Right atrium auricular region (tissue), 2 donors: ENCODE measurements at regions not wholly inside any gene's neighbourhood (a gene's known extent, or its start where the extent isn't known, plus 50 kb on each side); places are given as distances from the start of the nearest gene placed in this dataset.

ENCODE experiments used
- DNase-seq: peaks from one replicate; pipeline ENCODE4 v3.0.0-alpha.2; 2019; ENCODE audit warnings: low spot score
- H3K27ac ChIP-seq, 2 donors: fragments of 200-600 bp; sonication (generic); 1 replicate in 1 of 2; 2 replicates in 1 of 2; pipeline ENCODE4 v1.5.1; 2016 to 2019
- H3K27me3 ChIP-seq, 2 donors: fragments of 200-600 bp; sonication (generic); one replicate each; pipeline versions ENCODE4 v1.5.1 to v1.6.0; 2017 to 2019
- H3K36me3 ChIP-seq: fragments of 200-600 bp; sonication (generic); one replicate; pipeline ENCODE4 v1.5.1; 2016
- H3K4me1 ChIP-seq, 2 donors: fragments of 200-600 bp; sonication (generic); one replicate each; pipeline versions ENCODE4 v1.5.1 to v1.6.0; 2017 to 2019
- H3K4me3 ChIP-seq, 2 donors: fragments of 200-600 bp; sonication (generic); 1 replicate in 1 of 2; 2 replicates in 1 of 2; pipeline ENCODE4 v1.5.1; 2017 to 2019; ENCODE audit warnings: mild to moderate bottlenecking in 1 of 2, moderate library complexity in 1 of 2
- H3K9me3 ChIP-seq, 2 donors: fragments of 200-600 bp; sonication (generic); one replicate each; pipeline ENCODE4 v1.5.1; 2019
- TF ChIP-seq, protein P1 (sequence below), 2 donors: fragments of 200-600 bp; sonication (generic); IDR thresholded peaks; one replicate each; pipeline ENCODE4 v1.5.1; 2019; ENCODE audit warnings: antibody characterized with exemption in 2 of 2

DNA sequence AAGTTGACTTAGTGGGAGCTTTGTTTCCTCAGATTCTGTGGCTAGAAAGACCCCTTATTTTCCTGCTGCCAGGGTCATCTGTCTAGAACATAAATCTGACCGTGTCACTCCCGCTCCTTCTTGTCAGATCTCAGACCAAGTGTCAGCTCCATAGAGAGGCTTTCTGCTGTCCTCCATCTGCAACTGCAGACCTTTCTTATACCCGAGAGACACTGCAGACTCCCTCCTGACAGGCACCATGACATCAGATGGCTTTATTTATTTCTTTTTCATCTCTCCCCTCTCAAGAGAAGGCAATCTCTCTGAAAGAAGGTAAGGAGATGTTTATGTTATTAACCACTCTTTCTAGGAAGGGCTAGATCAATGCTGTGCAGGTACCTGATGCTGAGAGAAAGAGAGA is 726.5 kb downstream of the UQCRFS1 start:
- H3K36me3 ChIP-seq = no peaks in the 10 kb centered on the region
- peaks cover 0 to 3% of the 10 kb centered on the region in 2 donors for H3K4me1 ChIP-seq
- no peak overlapping the region for H3K27ac ChIP-seq
- DNase-seq = no peak
- no peaks in the 10 kb centered on the region for H3K9me3 ChIP-seq
- TF ChIP-seq, protein P1, sequence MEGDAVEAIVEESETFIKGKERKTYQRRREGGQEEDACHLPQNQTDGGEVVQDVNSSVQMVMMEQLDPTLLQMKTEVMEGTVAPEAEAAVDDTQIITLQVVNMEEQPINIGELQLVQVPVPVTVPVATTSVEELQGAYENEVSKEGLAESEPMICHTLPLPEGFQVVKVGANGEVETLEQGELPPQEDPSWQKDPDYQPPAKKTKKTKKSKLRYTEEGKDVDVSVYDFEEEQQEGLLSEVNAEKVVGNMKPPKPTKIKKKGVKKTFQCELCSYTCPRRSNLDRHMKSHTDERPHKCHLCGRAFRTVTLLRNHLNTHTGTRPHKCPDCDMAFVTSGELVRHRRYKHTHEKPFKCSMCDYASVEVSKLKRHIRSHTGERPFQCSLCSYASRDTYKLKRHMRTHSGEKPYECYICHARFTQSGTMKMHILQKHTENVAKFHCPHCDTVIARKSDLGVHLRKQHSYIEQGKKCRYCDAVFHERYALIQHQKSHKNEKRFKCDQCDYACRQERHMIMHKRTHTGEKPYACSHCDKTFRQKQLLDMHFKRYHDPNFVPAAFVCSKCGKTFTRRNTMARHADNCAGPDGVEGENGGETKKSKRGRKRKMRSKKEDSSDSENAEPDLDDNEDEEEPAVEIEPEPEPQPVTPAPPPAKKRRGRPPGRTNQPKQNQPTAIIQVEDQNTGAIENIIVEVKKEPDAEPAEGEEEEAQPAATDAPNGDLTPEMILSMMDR (IDR thresholded peaks at IDR 0.05) = no peak
- no peak overlapping the region for H3K4me3 ChIP-seq
- no peaks in the 10 kb centered on the region for H3K27me3 ChIP-seq

DNA sequence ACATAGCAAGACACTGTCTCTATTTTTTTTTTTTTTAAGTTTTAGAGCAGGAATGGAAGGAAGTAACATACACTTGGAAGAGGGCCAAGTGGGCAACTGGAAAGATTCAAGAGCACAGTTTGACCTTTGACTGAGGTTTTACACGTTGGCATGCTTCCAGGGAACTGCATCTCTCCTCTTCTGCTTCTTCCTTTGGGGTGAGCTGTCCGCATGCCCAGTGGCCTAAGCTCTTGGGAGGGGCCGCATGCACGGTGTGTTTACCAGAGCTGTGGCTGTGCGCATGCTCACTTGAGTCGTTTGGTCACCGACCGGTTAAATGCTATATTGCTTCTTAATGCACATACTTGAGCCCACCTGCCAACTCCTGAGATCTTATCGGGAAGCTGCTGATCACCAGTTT is 727.7 kb downstream of the UQCRFS1 start:
- TF ChIP-seq, protein P1 (IDR thresholded peaks at IDR 0.05) = no peak
- DNase-seq = no peak

DNA sequence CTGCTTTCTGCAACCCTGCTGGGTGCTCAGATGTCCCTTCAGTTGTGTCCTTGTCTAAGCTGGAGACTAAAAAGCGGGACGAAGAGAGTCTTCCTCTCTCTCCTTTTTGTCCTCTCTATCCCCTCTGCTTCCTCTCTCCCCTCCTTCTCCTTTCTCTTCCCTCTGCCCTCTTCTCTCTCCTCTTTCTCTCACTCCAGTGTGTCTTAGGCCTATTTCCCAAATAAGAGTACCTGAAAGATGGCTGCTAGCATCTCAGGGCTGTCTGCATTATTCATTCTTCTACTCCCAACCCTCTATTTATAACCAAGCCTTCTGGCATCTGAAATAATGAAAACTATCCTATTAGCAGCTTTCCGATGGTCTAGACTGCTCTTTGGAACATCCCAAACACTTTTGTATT is 729.8 kb downstream of the UQCRFS1 start:
- Histone ChIP-seq H3K27ac (no peak overlapping the region), H3K27me3 (no peaks in the 10 kb centered on the region), H3K36me3 (no peaks in the 10 kb centered on the region), H3K4me3 (no peak overlapping the region), H3K4me1 (peaks cover 0 to 7% of the 10 kb centered on the region in 2 donors), H3K9me3 (no peaks in the 10 kb centered on the region)
- no peak for DNase-seq
- TF ChIP-seq, protein P1 (IDR thresholded peaks at IDR 0.05) = no peak

More for the DNA sequence above, 727.7 kb downstream of the UQCRFS1 start:
- no peaks in the 10 kb centered on the region for H3K36me3 ChIP-seq
- no peaks in the 10 kb centered on the region for H3K27me3 ChIP-seq
- H3K27ac ChIP-seq = no peak overlapping the region
- peaks cover 0 to 7% of the 10 kb centered on the region in 2 donors for H3K4me1 ChIP-seq
- no peak overlapping the region for H3K4me3 ChIP-seq
- H3K9me3 ChIP-seq = no peaks in the 10 kb centered on the region

DNA sequence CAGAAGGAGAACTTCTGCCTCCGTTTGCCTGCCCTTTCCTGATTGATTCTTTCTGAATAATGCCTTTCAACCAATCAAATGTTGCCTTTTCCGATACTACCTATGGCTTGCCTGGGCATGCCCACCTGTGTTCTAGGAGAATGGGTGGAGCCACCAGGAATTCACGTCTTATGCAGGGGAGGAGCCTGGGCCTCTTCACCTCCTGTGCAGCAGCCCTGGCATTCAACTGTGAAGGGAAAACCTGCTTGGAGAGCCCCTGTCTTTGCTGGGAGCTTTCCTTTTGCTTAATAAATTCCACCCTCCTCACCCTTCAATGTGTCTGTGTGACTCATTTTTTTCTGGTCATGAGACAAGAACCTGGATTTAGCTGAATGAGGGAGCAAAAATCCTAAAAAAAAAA is 730.7 kb downstream of the UQCRFS1 start:
- TF ChIP-seq, protein P1 (IDR thresholded peaks at IDR 0.05) = no peak
- DNase-seq = no peak
- H3K4me3 ChIP-seq = no peak overlapping the region
- no peaks in the 10 kb centered on the region for H3K36me3 ChIP-seq
- no peaks in the 10 kb centered on the region for H3K27me3 ChIP-seq
- no peak overlapping the region for H3K27ac ChIP-seq
- peaks cover 0 to 7% of the 10 kb centered on the region in 2 donors for H3K4me1 ChIP-seq
- no peaks in the 10 kb centered on the region for H3K9me3 ChIP-seq

DNA sequence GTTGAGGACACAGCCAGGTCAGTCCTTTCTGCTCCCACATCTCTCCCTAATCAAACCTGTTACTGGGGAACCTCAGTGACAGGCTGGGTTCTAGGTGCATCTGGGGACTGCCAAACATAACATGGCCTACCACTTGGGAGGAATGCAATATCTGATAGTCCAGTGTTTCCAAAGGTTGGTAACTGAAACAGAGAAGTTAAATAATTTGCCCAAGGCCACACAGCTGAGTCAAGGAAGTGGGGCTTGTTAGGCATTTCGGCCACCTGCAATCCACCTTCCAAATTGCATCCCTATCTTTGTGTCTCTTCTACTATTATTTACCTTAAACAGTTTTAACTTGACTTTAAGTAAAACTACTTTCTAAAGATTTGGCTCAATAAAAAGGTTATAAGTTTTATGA is 731.3 kb downstream of the UQCRFS1 start:
- H3K27ac ChIP-seq = no peak overlapping the region
- H3K4me1 ChIP-seq = peaks cover 0 to 7% of the 10 kb centered on the region in 2 donors
- H3K9me3 ChIP-seq = no peaks in the 10 kb centered on the region
- no peaks in the 10 kb centered on the region for H3K27me3 ChIP-seq
- H3K36me3 ChIP-seq = no peaks in the 10 kb centered on the region
- H3K4me3 ChIP-seq = no peak overlapping the region
- TF ChIP-seq, protein P1 (IDR thresholded peaks at IDR 0.05) = no peak
- DNase-seq = no peak

DNA sequence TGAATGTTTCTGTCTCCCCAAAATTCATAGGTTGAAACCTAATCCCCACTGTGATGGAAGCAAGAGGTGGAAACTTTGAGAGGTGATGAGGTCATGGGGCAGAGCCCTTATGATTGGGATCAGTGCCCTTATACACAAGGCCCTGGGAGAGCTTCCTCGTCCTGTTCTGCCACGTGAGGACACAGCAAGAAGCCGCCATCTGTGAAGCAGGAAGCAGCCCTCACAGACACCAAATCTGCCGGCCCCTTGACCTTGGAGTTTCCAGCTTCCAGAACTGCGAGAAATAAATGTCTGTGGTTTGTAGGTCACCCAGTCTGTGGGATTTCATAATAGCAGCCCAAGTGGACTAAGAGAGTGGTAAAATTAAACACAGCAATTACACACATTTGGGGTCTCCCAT is 737.4 kb downstream of the UQCRFS1 start:
- H3K27me3 ChIP-seq = no peaks in the 10 kb centered on the region
- no peak overlapping the region for H3K27ac ChIP-seq
- no peaks in the 10 kb centered on the region for H3K9me3 ChIP-seq
- no peak overlapping the region for H3K4me3 ChIP-seq
- H3K36me3 ChIP-seq = no peaks in the 10 kb centered on the region
- TF ChIP-seq, protein P1 (IDR thresholded peaks at IDR 0.05) = no peak
- H3K4me1 ChIP-seq = no peaks in the 10 kb centered on the region
- no peak for DNase-seq
